ENCODE measurements at regions not wholly inside any gene's neighbourhood (a gene's known extent, or its start where the extent isn't known, plus 50 kb on each side); places are given as distances from the start of the nearest gene placed in this dataset.

DNA sequence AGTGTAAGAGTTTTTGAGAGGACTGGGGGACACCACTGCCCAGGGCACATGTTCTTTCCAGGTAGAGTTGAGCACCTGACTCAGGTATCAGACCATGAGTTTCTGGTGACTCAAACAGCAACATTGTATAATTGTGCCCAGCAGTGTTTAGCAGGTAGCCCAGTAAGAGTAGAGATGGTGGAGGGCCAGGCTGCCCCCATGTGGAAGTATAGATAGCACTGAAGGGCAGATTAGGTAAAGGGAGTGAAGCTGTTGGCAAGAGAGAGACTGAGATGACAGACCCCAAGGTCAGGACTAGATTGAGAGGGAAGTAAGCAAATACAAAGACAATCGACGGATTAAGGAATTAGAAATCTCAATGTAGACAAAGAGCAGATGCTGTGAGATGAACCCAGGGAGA is 74.6 kb downstream of the TRIM42 start:
- Mint-ChIP-seq H3K36me3 (no peaks in the 10 kb centered on the region), H3K4me1 (peaks cover 11% of the 10 kb centered on the region), H3K9me3 (no peaks in the 10 kb centered on the region), H3K27me3 (no peaks in the 10 kb centered on the region), H3K4me3 (no peak overlapping the region), H3K27ac (no peak overlapping the region)
- DNase-seq = no peak

DNA sequence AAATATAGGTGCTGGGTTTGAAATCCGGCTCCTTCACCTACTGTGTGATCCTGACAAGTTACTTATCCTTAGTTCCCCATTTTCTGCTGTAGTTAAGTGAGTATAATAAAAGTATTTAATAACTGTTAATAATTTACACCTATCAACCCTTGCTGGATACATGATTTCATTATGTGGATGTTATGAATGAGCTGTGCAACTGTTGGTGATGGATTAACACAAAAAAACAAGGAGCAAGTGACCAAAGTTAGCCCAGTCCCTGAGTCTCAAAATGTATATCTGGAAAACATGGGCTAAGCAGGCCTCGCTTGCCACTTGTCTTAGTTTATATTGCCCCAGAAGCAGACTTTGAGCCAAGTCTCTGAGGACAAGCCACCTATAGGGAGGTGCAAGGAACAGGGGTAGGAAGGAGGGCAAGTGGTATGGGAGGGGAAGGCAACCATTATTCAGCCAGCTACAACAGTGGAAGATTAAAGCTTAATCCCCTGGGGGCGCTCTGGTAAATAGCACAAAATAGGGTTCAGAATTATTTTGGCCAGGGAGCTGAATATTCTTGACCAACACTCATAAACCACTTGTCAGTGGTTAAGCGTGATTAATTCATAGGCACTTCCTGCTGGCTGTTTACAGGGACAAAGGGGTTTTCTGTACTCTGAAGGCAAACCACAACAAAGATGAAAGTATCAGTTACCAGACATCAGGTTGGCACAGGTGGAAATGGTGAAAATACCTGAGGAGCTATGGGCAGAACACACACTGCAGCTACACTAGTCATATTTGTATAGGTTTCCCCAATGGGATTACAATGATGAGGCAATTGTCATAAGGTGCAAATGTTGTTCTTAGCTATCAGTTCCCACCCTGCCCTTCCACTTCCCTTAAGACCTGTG is 76.2 kb downstream of the TRIM42 start:
- Mint-ChIP-seq H3K4me3 (no peak overlapping the region), H3K36me3 (no peaks in the 10 kb centered on the region), H3K27me3 (no peaks in the 10 kb centered on the region), H3K9me3 (no peaks in the 10 kb centered on the region), H3K27ac (no peak overlapping the region), H3K4me1 (peaks cover 11% of the 10 kb centered on the region)
- no peak for DNase-seq

DNA sequence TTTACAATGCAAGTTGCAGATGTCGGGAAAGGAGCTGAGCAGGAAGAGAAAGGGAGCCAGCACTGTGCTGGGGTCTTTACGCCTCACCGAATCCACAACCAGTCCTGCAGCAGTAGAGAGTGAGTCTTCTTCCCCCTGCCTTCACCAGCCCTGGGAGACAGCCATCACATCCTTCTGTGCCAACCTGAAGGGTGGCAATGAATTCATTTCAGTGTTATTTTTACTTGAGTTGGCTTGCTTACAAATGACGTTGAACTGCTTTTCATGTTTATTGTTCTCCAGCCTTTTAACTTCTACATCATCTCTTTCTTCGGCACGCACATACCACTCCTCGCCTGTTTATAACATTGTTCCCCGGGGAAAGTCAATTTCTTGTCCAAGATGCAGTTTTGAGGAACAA is 77.1 kb downstream of the TRIM42 start:
- H3K27me3 Mint-ChIP-seq = no peaks in the 10 kb centered on the region
- no peak overlapping the region for H3K27ac Mint-ChIP-seq
- H3K36me3 Mint-ChIP-seq = no peaks in the 10 kb centered on the region

DNA sequence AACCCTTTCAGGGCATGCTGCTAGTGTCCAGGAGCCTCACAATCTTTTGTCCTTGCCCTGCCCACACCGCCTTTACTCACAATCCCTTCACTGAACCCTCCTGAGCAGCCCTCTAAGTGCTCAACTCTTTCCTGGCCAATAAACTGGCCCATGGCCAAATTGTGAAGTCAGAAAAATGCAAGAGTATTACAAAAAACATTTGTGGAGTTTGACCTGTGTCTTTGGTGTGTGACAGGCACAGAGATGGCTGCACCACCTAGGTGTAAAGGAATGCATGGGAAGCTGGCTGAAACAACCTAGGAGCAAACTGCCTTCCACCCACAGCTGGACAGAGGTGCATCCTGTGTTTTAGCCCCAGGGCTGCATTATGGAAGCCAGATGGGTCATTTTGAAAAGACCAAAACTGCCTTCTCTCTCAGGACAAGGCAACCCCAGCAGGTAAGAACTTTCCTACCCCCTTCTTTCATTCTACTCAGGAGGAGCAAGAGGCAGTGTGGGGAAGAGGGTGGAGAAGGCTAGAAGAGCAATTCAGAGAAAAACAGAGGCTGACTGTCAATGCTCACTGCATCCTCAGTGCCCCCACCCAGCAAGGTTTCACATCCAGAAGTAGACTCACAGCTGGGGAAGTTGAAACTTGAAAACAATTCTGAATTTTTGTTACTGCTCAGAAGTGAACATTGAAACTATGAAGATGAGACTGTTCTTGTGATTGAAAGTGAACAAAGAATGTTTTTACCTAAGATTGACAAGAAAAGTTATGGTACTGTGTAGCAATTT is 78.6 kb downstream of the TRIM42 start:
- Mint-ChIP-seq H3K4me3 (no peak overlapping the region), H3K36me3 (no peaks in the 10 kb centered on the region), H3K9me3 (no peaks in the 10 kb centered on the region), H3K27me3 (no peaks in the 10 kb centered on the region), H3K27ac (no peak overlapping the region), H3K4me1 (peaks cover 16% of the 10 kb centered on the region)
- no peak for DNase-seq

More for the DNA sequence above, 77.1 kb downstream of the TRIM42 start:
- Mint-ChIP-seq H3K4me1 (peaks cover 16% of the 10 kb centered on the region), H3K4me3 (no peak overlapping the region), H3K9me3 (no peaks in the 10 kb centered on the region)
- no peak for DNase-seq

DNA sequence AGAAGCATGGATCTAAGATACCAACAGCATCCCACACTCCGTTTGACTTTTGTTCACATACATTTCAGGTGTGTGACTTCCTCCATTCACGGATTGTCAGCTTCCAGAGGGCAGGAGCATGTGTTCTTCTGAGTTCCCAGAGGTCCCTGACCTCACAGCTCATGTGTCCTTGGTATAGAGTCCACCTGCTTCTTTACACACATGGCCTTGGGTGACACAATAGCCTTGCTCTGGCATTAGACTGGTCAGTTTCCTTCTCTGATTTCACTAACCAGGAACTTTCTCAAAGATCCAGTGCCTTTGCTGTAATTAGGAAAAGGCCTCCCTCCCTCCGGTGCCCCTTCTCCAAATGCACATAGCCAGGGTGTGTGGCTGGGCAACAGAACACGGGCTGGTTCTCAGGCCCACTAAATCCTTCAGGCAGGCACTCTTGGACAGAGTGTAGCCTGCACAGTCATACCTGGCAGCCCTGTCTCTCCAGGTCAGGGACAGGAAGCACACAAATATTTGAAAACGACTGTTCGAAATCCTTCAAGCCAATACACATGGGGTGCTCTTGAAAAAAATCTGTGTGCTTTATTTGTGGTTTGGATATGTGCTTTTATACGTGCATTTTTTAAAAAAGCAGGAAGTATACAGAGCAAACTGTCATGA is 81.1 kb downstream of the TRIM42 start:
- Mint-ChIP-seq H3K4me1 (peaks cover 15% of the 10 kb centered on the region), H3K27ac (no peak overlapping the region), H3K27me3 (no peaks in the 10 kb centered on the region), H3K4me3 (no peak overlapping the region), H3K9me3 (no peaks in the 10 kb centered on the region), H3K36me3 (no peaks in the 10 kb centered on the region)
- DNase-seq = no peak

DNA sequence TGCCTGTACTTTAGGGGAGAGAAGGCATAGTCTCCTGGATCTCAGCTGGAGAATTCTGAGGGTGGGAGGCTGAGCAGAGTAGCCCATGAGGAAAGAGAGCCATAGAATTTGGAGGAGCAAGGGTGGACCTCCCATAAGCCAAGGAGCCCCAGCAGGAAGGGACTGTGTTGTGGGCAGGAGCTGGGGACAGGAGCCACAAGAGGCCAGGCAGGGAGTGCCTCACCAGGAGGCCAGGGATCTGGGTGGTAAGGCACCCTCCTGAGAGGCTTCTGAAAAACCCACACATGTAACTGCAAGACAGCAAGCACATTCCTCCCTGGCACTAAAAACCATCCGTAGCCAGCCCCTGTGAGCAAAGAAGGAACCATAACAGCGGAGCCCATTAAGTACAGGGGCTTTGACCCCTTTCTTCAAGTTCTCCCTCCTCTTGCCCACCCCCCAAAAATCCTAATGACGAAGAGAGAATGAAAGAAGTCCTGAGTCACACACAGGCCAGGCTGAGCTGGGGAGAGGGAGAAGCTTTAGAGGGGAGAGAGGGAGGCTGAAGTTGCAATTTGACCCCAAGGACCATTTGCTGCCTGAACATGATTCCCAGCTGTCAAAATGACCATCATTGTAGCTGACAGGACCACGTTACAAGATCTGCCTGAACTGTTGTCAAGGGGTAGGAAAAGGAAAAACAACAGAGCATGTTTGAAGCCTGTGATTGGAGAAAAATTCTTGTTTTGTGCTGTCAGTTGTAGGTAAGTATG is 82.6 kb downstream of the TRIM42 start:
- Mint-ChIP-seq H3K4me1 (peaks cover 7% of the 10 kb centered on the region), H3K4me3 (no peak overlapping the region), H3K27ac (no peak overlapping the region), H3K27me3 (no peaks in the 10 kb centered on the region), H3K9me3 (no peaks in the 10 kb centered on the region), H3K36me3 (no peaks in the 10 kb centered on the region)
- no peak for DNase-seq

DNA sequence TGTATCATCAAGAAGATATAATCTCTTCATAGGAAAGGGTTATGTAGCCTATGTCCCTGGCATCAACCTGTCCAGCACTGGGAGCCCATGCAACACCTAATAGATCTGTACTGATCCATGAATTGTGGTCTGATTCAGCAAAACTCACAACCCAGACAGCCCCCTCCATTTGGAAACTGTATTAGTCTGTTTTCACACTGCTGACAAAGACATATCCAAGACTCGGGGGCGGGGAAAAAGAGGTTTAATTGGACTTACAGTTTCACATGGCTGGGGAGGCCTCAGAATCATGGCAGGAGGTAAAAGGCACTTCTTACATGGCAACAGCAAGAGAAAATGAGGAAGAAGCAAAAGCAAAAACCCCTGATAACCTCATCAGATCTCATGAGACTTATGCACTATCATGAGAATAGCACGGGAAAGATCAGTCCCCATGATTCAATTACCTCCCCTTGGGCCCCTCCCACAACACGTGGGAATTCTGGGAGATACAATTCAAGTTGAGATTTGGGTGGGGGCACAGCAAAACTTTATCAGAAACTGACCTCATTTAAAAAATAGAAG is 83.3 kb downstream of the TRIM42 start:
- Mint-ChIP-seq H3K27ac (no peak overlapping the region), H3K4me1 (peaks cover 7% of the 10 kb centered on the region), H3K9me3 (no peaks in the 10 kb centered on the region), H3K4me3 (no peak overlapping the region), H3K27me3 (no peaks in the 10 kb centered on the region), H3K36me3 (no peaks in the 10 kb centered on the region)
- no peak for DNase-seq

DNA sequence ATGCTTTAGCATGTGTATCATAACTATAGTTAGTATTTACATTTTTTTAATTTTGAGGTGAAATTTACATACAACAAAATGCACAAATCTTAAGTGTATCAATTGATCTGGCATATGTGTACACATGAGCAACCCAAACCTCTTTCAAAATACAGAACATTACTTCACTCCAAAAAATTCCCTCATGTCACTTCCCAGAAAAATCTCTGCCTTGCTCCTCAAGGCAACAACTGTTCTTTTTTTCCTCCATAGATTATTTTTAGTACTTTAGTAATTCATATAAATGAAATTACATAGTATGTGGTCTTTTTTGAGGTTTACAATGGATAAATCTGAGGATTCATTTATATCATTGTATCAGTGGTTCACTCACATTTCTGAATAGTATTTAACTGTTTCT is 84.9 kb downstream of the TRIM42 start:
- H3K4me3 Mint-ChIP-seq = no peak overlapping the region
- H3K36me3 Mint-ChIP-seq = no peaks in the 10 kb centered on the region
- H3K9me3 Mint-ChIP-seq = no peaks in the 10 kb centered on the region
- H3K4me1 Mint-ChIP-seq = peaks cover 7% of the 10 kb centered on the region
- no peak overlapping the region for H3K27ac Mint-ChIP-seq
- no peaks in the 10 kb centered on the region for H3K27me3 Mint-ChIP-seq
- no peak for DNase-seq

DNA sequence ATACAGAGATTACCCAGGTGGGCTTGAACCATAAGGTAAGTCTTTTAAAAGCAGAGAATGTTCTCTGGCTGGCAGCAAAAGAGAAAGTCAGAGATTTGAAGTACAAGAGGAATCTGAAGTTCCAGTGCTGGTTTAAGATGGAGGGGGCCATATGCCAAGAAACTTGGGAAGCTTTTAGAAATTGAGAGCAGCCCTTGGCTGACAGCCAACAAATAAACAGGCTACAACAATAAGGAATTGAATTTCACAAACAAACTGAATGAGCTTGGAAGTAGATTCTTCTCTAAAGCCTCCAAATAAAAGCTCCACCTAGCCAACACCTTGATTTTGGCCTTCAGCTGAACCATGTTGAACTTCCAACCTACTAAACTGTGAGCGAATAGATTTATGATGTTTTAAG is 85.7 kb downstream of the TRIM42 start:
- peaks cover 7% of the 10 kb centered on the region for H3K4me1 Mint-ChIP-seq
- no peaks in the 10 kb centered on the region for H3K36me3 Mint-ChIP-seq
- no peaks in the 10 kb centered on the region for H3K9me3 Mint-ChIP-seq
- H3K4me3 Mint-ChIP-seq = no peak overlapping the region
- H3K27ac Mint-ChIP-seq = no peak overlapping the region
- no peaks in the 10 kb centered on the region for H3K27me3 Mint-ChIP-seq
- DNase-seq = no peak

DNA sequence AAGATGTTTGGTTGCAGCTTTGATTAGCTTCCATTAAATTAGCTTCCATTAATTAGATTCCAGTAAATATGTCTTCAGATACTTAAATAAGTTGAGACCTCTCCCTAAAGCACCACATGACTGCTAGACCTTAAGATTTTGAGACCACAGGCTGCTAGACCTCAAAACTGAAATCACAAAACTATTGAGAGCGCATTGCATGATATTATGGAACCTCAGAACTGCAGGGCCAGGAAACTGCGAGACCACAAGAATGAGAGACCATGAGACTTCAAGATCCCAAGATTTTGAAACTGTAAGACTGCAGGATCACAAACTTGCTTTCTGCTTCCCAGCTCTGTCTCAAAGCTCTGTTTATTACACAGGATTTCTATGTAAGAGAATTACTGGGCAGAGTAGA is 87.4 kb downstream of the TRIM42 start:
- no peak overlapping the region for H3K4me3 Mint-ChIP-seq
- no peaks in the 10 kb centered on the region for H3K36me3 Mint-ChIP-seq
- H3K9me3 Mint-ChIP-seq = no peaks in the 10 kb centered on the region
- DNase-seq = no peak
- peaks cover 2% of the 10 kb centered on the region for H3K4me1 Mint-ChIP-seq
- no peaks in the 10 kb centered on the region for H3K27me3 Mint-ChIP-seq
- no peak overlapping the region for H3K27ac Mint-ChIP-seq

DNA sequence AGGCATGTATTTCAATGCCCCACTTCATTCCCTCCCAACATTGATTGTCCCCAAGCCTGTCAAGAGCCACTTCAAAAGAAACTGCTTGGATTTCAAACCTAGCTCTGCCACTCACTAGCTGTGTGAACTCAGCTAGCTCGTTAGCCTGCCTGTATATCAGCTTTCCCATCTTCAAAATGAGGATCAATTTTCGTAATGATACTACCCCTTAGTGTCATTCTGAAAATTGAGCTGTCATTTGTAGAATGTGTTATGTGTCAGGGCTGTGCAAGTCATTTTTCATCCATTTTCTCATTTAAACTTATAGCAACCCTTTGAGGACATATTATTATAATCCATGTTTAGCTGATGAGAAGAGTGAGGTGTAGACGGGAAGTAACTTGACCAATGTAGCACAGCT is 88.6 kb downstream of the TRIM42 start:
- Mint-ChIP-seq H3K36me3 (no peaks in the 10 kb centered on the region), H3K9me3 (no peaks in the 10 kb centered on the region), H3K27me3 (no peaks in the 10 kb centered on the region), H3K4me3 (no peak overlapping the region), H3K27ac (no peak overlapping the region), H3K4me1 (peaks cover 2% of the 10 kb centered on the region)
- DNase-seq = no peak

DNA sequence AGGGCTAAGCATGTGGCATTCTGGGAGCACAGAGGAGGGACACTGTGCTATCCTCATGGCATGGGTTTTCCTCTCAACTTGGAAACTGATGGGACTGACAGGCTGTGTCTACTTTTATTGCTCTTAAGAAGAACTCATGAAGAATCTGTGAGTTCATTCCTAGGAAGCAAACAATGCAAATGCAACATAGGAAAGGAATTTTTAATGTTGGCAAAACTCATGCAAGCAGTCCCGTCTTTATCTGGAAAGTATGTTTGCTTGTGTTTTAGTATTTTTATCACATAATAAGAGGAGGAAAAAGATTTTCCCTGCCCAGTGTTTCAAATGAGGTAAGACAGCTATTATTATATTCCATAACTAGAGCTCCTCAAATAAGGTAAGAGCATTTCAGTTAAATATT is 89.7 kb downstream of the TRIM42 start:
- no peak overlapping the region for H3K27ac Mint-ChIP-seq
- H3K4me1 Mint-ChIP-seq = peaks cover 2% of the 10 kb centered on the region
- no peaks in the 10 kb centered on the region for H3K27me3 Mint-ChIP-seq
- no peak overlapping the region for H3K4me3 Mint-ChIP-seq
- no peaks in the 10 kb centered on the region for H3K36me3 Mint-ChIP-seq
- no peak for DNase-seq
- no peaks in the 10 kb centered on the region for H3K9me3 Mint-ChIP-seq

DNA sequence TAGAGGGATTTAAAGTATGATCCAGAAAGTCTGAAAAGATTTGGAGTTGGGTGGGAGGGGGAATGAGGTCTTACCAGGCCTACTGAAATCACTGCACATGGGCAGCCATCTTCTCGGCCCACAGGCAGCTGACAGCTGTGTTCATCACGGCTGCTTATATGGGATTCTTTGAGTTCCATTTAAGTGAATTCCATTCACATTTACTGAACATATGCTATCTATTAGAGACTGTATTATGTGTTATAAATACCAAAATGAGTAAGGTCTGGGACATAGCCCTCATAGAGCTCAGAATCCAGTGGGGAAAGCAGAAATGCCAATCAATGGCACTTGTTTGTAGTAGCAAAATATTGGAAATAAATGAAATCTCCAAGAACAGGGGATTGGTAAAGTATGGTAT is 91.1 kb downstream of the TRIM42 start:
- Mint-ChIP-seq H3K9me3 (no peaks in the 10 kb centered on the region), H3K4me3 (no peak overlapping the region), H3K4me1 (peaks cover 8% of the 10 kb centered on the region), H3K27ac (no peak overlapping the region), H3K27me3 (no peaks in the 10 kb centered on the region), H3K36me3 (no peaks in the 10 kb centered on the region)
- no peak for DNase-seq

DNA sequence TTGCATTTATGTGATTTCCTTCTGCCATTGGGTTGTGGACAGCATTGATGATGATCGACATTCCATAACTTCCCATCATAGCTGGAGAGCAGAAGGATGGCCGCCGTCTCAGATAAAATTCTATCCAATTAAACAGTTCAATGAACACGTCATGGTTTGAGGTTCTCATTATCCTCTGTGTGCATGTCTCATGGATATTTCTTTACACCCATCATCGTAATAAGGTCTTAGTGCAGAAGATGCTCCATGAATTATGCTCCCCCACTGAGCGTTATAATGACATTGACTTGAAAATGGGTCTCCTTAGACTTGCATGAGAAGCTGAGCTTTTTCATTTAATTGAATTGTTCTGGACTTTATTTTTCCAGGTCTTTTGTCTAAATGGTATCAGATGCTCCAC is 92.1 kb downstream of the TRIM42 start:
- peaks cover 8% of the 10 kb centered on the region for H3K4me1 Mint-ChIP-seq
- no peak overlapping the region for H3K4me3 Mint-ChIP-seq

More for the DNA sequence above, 92.1 kb downstream of the TRIM42 start:
- Mint-ChIP-seq H3K27me3 (no peaks in the 10 kb centered on the region), H3K27ac (no peak overlapping the region), H3K9me3 (peaks cover 3% of the 10 kb centered on the region), H3K36me3 (no peaks in the 10 kb centered on the region)
- DNase-seq = no peak
